SKM-1 (cell line): ENCODE measurements at regions not wholly inside any gene's neighbourhood (a gene's known extent, or its start where the extent isn't known, plus 50 kb on each side); places are given as distances from the start of the nearest gene placed in this dataset.

Experiments used
- DNase-seq: peaks from one replicate; lab custom pipeline; 2025; ENCODE audit not compliant: unreplicated experiment; lab: John Stamatoyannopoulos, UW

- no peak for DNase-seq
Observed at GRCh38 chr10:6780008-6780677, 200.1 kb upstream of the PRKCQ start.

DNA sequence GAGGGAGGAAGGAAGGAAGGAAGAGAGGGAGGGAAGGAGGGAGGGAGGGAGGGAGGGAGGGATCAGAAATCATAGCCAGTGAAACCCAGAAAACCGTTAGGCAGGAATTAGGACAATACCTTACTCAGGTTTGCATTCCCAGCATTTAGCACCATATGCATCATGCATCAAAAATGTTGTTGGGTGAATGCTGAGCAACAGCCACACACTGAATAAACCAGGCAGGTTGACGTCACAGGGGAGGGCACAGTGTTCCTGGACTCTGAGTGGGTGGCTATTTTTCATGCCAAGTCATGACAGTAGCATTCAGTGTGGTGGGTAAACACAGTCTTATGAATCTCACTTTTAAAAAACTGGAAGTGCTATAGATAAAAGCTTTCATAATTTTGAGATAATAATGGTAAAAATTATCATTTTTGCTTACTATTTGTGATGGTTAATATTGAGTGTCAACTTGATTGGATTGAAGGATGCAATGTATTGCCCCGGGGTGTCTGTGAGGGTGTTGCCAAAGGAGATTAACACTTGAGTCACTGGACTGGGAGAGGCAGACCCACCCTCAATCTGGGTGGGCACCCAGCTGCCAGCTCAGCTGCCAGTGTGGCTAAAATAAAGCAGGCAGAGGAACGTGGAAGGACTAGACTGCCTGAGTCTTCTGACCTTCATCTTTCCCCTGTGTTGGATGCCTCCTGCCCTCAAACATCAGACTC is 199.1 kb upstream of the PRKCQ start:
- no peak for DNase-seq

DNA sequence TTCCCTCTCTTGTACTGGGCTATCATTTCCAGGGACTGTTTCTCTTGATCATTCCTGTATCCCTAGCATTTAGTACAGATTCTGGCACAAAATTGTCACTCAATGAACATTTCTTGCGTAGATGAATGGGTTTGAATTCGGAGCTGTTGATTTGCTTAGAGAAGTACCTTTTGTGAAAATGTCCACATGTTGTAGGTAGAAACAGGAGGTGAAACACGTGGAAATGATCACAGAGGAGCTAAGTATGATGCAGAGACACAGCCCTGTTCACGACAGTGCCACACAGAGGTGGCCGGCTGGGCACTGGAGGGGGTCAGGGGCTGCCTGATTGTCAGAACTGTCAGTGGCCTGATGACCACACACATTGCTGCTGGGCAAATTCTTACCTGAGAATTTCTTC is 196.1 kb upstream of the PRKCQ start:
- no peak for DNase-seq

GRCh38 chr10:6774406-6774805 is 194.3 kb upstream of the PRKCQ start:
- no peak for DNase-seq

DNA sequence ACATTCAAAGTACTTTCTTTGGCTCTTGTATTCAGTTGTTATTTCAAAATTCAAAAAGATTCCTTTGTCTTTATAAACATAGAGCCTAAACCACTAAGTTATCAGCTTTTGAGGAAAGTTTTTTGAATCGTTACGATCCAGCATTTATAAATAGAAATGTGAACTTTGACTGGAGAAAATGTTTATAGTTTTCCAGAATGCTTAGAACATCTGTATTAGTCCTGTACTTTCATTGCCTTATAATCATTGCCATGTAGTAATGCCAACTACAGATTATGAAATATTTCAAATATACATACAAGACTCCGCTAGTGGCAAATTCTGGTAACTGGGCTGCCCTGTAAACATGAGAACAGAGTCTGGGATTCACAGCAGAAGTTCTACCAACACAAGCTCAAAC is 191.3 kb upstream of the PRKCQ start:
- DNase-seq, result no peak

DNA sequence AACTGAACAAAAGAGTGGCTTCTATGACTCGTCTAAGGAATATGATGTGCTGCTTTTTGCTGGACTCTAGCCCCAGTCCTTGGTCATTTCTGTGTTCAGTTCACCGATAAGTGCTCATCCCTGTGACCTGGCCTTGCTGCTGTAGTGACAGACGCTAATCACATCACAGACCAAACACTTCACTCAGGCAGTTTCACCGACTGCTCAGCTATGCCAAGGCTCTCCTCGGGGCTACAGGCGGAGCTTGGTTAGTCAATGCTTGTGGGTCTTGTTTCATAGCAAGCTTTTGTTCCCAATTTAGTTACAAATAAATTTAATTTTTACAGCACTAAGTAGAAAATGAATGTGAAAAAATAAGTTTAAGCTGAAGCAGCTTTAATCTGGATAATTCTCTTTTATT is 190.8 kb upstream of the PRKCQ start:
- no peak for DNase-seq

GRCh38 chr10:6769704-6770417 is 189.8 kb upstream of the PRKCQ start:
- DNase-seq, result no peak

DNA sequence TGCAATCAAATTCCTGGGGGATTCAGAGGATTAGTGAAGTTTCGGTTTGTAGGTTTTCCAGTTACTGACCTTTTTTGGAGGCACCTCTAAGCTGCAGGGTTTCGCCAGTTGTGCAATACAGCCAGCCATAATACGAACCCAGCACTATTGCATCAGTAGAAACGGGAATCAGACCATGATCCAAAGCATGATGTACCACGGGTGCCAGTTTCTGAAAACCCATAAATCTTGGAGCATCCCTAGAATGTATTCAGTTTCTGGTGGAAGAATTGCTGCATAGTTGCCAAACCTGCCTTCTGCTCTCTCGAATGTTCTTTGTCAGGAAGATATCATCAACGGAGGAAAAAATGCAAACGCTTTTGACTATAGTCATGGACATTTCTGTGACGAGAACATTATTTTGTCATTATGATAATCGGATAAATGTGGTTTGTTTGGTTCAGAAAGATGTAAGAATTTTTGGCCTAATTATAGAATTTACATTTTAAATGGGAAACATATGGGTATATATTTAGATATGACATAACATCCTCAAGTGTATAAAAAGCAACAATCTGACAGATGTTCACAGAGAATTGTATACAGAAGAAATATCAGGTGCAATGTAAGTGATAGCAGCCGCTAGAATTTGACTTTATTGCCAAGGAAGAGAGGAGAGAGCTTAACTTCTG is 186.2 kb upstream of the PRKCQ start:
- no peak for DNase-seq

DNA sequence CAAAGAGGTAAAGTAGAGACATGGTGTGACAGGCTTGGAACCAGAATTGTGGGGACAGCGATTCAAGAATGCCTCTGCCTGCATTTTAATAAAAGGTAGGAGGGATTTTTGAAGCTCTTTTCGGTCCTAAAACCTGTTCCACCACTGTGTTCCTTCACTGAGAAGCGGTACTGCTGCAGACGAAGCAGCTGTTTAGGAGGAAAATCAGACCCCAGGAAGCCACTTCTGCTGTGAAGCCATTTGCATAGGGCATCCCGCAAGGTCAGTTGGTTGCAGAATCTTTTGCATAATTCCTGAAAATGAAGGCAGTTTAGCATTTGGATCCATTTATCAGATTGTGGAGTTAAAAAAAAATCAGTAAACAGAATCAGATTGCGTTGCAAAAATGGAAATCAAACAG is 183.3 kb upstream of the PRKCQ start:
- no peak for DNase-seq

GRCh38 chr10:6763001-6763400 is 182.9 kb upstream of the PRKCQ start:
- no peak for DNase-seq

DNA sequence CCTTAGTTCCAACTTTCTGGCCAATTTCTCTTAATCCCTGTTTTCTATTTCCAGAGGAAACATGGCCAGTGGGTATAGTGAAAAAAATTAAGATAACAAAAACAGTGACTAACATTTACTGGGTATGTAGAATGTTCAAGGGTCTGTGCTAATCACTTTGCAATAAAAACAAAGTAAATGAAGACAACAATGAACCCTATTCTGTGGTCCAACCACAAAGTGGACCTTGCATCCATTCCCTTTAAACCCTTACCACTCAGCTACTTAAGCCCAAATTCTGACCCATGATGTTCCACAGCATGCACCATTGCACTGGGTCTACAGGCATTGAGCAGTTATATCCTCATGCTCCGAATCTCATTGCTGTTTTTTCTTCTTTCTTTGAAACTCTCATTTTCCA is 179.9 kb upstream of the PRKCQ start:
- no peak for DNase-seq

DNA sequence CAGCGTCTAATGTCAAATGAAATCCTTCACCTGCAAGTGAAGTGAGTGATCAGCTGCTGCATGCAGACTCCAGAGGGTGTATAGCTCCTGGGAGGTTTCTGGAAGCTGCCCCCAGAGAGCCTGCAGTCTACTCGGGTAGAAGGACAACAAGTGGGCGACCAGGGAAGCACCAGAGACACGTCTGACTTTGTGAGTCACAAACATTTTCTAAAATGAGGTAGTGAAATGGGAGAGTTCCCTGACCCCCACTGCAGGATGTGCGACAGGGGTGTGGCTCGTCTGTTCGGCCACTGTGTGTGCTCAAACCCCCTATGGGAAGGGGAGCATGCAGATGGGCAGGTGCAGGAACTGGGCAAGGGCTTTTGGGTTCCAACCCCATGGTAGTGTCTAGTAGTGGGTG is 177.1 kb upstream of the PRKCQ start:
- no peak for DNase-seq

- DNase-seq, result no peak
Observed at GRCh38 chr10:6756716-6757115, 176.6 kb upstream of the PRKCQ start.

- DNase-seq, result no peak
Observed at GRCh38 chr10:6755781-6756460, 175.8 kb upstream of the PRKCQ start.

- no peak for DNase-seq
Observed at GRCh38 chr10:6753644-6754043, 173.6 kb upstream of the PRKCQ start.

DNA sequence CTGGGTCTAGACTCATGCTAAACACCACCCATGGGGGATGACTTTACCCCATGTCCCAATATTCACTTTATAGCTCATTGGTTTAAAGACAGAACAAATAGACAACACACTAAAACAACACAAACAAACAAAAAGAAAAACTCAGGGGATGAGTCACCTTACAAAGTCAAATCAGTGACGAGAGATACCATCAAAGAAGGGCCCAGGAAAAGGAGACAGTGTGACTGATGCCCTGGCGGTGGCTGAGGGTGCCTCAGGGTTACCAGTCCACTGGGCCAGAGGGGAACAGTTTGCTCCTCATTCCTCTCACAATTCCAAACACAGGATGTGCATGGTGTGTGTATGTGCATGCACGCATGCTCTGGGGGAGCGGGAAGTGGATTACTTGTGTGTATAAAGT is 171.3 kb upstream of the PRKCQ start:
- DNase-seq, result no peak

- no peak for DNase-seq
Observed at GRCh38 chr10:6748981-6749635, 169.0 kb upstream of the PRKCQ start.

GRCh38 chr10:6748029-6748428 is 168.0 kb upstream of the PRKCQ start:
- no peak for DNase-seq

GRCh38 chr10:6746782-6747181 is 166.7 kb upstream of the PRKCQ start:
- no peak for DNase-seq

- DNase-seq, result no peak
Observed at GRCh38 chr10:6743291-6743849, 163.3 kb upstream of the PRKCQ start.
